ACHN (cell line): ENCODE measurements at regions not wholly inside any gene's neighbourhood (a gene's known extent, or its start where the extent isn't known, plus 50 kb on each side); places are given as distances from the start of the nearest gene placed in this dataset.
"Not testable (repeated sequence)": the region's sequence is repeated elsewhere in the genome, so short reads cannot be mapped to it uniquely, and the experiment has no call there.

Experiments
- DNase-seq: peaks from one replicate; pipeline ENCODE4 v3.0.0-alpha.2; 2015
- in situ Hi-C: cut with HindIII; loops from 2 replicates; pipeline ENCODE4 v1.10.0; 2017; ENCODE audit warnings: low sequenced_read_pairs, low pct_ligation_motif_present, low pct_unique_long_range_greater_than_20kb

- in situ Hi-C loops, result no loop called here
- no peak for DNase-seq
Measured at GRCh38 chr6:23650676-23651075, 475.3 kb upstream of the NRSN1 start.

GRCh38 chr6:23654745-23655144 is 471.3 kb upstream of the NRSN1 start:
- peak; percentile 51 for DNase-seq
- in situ Hi-C loops, result no loop called here

DNA sequence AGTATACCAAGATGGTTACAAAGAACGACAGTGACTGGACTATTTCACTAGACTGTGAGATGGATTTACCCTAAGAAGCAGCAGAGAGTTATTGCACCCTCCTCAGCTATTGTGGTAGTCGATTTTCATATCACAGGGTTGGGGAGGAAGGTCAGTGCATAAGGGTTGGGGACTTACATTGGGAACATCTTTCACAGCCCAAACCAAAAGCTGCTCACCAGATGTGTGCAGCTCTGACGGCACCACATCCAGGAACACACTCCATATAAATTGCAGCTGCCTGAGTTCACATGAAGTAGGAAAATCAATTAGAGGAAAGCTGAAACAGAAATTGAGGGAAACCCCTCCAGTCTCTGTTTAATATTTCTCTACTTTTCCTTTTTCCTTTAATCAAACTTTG is 470.5 kb upstream of the NRSN1 start:
- DNase-seq, result no peak
- in situ Hi-C loops, result no loop called here

- no peak for DNase-seq
- in situ Hi-C loops, result no loop called here
Measured at GRCh38 chr6:23656255-23657194, 469.5 kb upstream of the NRSN1 start.

GRCh38 chr6:23659125-23659524 is 466.9 kb upstream of the NRSN1 start:
- peak; percentile 35 for DNase-seq
- in situ Hi-C loops, result no loop called here

DNA sequence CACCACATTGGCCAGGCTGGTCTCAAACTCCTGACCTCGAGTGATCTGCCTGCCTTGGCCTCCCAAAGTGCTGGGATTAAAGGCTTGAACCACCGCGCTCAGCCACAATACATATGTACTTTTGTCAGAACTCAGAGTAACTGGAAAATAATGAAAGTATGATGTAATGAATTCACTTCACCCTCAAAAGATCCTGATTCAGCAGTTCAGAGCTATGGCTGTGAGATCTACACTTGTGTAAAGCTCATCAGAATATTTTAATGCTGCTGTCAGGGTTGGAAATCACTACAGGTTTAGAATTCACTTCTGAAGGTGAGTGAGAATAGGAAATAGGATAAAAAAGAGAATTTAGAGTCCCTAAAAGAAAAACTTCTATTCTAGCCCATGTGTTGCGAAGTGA is 464.5 kb upstream of the NRSN1 start:
- no peak for DNase-seq
- in situ Hi-C loops, result no loop called here

DNA sequence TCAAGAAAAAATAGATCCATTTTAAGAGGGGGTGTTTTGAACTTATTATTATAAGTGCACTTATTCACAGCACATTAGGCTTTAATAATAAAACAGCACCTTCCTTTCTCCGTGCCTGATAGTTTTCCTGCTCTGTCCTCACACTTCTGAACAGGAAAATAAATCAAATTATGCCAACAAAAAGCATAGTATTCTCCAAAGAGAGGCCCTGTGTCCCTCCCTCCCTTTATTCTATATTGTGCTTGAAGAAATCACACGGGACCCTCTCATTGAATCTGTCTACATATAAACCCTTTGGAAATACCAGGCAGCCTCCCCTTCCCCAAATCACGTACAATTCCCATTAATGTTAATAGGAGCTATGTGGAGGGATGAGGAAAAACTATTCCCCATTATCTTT is 462.9 kb upstream of the NRSN1 start:
- DNase-seq, result no peak
- in situ Hi-C loops, result no loop called here

GRCh38 chr6:23663652-23664051 is 462.4 kb upstream of the NRSN1 start:
- in situ Hi-C loops, result no loop called here
- no peak for DNase-seq

DNA sequence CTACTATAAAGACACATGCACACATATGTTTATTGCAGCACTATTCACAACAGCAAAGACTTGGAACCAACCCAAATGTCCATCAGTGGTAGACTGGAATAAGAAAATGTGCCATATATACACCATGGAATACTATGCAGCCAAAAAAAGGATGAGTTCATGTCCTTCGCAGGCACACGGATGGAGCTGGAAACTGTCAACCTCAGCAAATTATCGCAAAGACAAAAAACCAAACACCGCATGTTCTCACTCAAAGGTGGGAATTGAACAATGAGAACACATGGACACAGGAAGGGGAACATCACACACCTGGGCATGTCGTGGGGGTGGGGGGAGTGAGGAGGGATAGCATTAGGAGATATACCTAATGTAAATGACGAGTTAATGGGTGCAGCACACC is 460.1 kb upstream of the NRSN1 start:
- DNase-seq, in situ Hi-C loops: not testable (repeated sequence)

DNA sequence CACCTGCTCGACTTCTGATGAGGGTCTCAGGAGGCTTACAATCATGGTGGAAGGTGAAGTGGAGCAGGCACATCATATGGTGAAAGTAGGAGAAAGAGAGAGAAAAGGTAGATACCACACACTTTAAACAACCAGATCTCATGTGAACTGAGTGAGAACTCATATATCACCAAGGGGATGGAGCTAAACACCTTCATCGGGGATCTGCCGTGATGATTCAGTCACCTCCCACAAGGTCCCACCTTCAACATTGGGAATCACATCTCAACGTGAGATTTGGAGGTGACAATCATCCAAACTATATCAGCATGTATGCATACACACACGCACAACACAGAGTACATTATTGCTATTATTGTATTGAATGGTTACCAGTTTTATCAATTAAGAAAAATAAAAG is 453.3 kb upstream of the NRSN1 start:
- in situ Hi-C loops, result no loop called here
- no peak for DNase-seq

DNA sequence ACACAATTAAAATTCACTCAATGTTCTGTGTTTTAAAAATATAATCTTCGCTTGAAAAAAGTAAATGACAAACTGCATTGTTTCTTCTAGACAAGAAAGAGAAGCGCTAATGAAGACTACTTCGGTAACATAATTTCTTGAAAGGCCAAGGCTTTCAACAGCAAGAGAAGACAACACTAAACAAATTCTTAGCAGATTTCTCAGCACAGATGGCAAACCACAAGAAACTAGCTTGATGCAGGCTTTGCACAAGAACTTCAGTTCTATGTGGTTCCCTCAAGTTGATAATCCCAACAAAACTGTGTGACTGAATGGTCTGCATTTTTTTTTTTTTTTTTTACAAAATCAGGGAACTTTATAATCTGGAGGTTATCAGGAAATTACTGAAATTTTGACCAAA is 447.4 kb upstream of the NRSN1 start:
- in situ Hi-C loops, result no loop called here
- DNase-seq, result no peak

DNA sequence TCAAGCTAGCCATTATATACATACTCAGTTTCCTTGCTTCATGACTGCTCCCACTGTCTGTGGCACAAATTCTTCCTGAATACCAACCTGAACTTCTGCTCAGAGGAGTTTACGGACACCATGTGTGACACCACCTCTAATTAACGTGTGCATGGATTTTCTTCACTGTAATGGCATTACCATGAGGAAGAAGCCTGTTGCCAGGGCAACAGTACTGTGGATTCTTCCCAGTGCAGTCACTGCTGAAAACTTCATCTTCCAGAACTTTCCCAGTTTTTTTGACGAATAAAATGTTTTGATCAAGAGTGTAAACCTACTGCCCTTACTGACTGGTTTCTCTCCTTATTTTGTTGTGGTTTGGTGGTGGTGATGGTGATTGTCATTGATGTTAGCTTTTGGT is 444.3 kb upstream of the NRSN1 start:
- in situ Hi-C loops, result no loop called here
- DNase-seq, result no peak

- no peak for DNase-seq
- in situ Hi-C loops, result no loop called here
Measured at GRCh38 chr6:23688650-23689049, 437.4 kb upstream of the NRSN1 start.

GRCh38 chr6:23690453-23691049 is 435.5 kb upstream of the NRSN1 start:
- in situ Hi-C loops, result no loop called here
- DNase-seq, result no peak

GRCh38 chr6:23692184-23692583 is 433.8 kb upstream of the NRSN1 start:
- in situ Hi-C loops, result no loop called here
- DNase-seq, result no peak

DNA sequence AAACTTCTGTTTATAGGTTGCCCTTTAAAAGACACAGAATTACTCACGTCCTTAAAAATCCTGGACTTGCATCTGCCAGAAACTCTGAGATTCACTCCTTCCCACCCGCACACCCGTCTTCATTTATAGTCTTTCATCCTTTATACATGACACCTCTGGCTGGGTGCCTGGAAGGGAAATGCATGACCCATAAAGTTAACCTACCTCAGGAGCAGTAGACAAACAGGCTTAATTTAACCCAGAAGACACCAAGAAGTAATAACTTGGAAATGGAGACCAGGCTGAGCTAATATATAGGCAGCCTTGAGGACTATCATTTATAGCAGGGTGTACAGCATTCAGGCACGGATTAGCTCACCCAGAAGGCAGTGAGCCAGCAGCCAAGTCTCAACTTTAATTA is 429.0 kb upstream of the NRSN1 start:
- in situ Hi-C loops, result no loop called here
- DNase-seq, result no peak

DNA sequence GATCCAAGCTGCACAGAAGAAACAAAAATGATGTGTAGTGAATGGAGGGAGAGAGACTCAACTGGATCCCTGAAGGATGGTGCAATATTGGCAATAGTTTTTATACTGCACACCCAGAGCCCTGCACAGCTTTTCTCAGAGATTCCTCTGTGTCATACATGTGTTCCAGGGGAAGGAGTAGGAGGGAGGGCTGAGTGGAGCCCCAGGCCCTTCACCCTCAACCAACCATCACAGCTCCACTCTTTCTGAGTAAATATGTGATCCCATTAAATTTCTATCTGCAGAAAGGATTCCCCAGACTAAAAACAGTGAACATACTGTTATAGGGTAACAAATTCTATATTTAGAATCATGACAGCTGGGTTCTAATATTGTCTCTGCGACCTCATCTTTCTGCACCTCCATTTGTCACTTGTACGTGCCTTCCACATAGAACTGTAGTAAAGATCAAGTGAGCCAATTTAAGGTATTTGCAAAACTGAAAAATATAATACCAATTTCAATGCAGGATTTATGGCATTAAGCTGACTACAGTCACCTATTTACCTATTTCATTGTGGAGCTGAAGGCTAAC is 421.4 kb upstream of the NRSN1 start:
- in situ Hi-C loops, result no loop called here
- DNase-seq, result no peak

DNA sequence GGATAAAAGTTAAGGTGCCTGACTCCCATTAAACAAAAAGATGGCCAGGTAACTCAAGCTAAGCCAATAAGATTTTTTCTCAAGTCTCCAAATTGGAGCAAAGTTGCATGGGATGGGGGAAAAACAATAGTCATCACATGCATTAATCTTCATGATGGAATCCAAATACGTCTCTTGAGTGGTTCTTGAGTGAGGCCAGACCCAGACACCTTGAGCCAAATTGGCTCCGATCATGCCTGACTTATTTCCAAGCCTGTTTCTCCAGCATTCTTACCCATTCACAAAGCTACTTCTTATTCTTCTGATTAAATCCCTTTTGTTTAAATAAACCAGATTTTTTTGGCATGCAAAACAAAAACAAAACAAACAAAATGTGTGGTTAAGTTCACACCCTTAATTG is 420.3 kb upstream of the NRSN1 start:
- DNase-seq, result no peak
- in situ Hi-C loops, result no loop called here

- no peak for DNase-seq
- in situ Hi-C loops, result no loop called here
Measured at GRCh38 chr6:23712756-23713155, 413.3 kb upstream of the NRSN1 start.

GRCh38 chr6:23713211-23713610 is 412.8 kb upstream of the NRSN1 start:
- DNase-seq, result no peak
- in situ Hi-C loops, result no loop called here
